Mucosa of rectum (tissue), 2 donors: ENCODE measurements at regions not wholly inside any gene's neighbourhood (a gene's known extent, or its start where the extent isn't known, plus 50 kb on each side); places are given as distances from the start of the nearest gene placed in this dataset.

Experiments used
- H3K27ac ChIP-seq, 2 donors: one replicate each; pipeline ENCODE4 v1.7.0; 2013; ENCODE audit warnings: inconsistent platforms in 2 of 2, low read depth in 2 of 2, low read length in 2 of 2
- H3K27me3 ChIP-seq, 2 donors: one replicate each; pipeline ENCODE4 v1.7.0; 2013; ENCODE audit warnings: low read length in 2 of 2; ENCODE audit not compliant: control insufficient read depth in 2 of 2, insufficient read depth in 2 of 2
- H3K36me3 ChIP-seq, 2 donors: one replicate each; pipeline ENCODE4 v1.7.0; 2013; ENCODE audit warnings: low read length in 2 of 2; ENCODE audit not compliant: control insufficient read depth in 2 of 2, insufficient read depth in 2 of 2
- H3K4me1 ChIP-seq, 2 donors: one replicate each; pipeline ENCODE4 v1.7.0; 2013; ENCODE audit warnings: low read length in 2 of 2, mild to moderate bottlenecking in 1 of 2; ENCODE audit not compliant: control insufficient read depth in 2 of 2, insufficient read depth in 2 of 2
- H3K4me3 ChIP-seq, 2 donors: one replicate each; pipeline ENCODE4 v1.7.0; 2013; ENCODE audit warnings: low read length in 2 of 2
- H3K9ac ChIP-seq, 2 donors: one replicate each; pipeline ENCODE4 v1.7.0; 2013; ENCODE audit warnings: low read length in 2 of 2, low read depth in 1 of 2, mild to moderate bottlenecking in 1 of 2
- H3K9me3 ChIP-seq, 2 donors: one replicate each; pipeline ENCODE4 v1.7.0; 2013; ENCODE audit warnings: low read length in 2 of 2; ENCODE audit not compliant: control insufficient read depth in 2 of 2
- donor health status: healthy.
- donor health status: Normal muscosa, but diverticular disease.

DNA sequence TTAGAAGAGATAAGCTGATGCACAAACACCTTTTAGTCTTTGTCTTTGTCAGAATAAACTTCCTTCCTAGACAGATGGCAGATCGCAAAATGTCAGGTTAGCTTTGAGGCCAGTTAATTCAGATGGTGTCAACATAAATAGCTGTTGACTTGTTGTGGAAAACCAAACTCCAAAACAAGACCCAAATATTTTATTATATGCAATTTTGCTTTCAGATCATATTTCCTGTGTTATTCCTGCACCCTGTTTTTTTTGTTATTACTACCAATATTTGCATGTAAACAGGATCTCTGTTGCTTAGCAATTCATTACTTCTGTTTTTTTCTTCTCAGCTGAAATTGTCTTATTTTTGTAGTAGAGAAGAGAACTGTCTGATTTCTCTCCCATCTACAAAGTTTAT, 316.0 kb downstream of the ETS1 start:
- Histone ChIP-seq H3K27me3 (no peaks in the 10 kb centered on the region), H3K27ac (no peak overlapping the region), H3K36me3 (no peaks in the 10 kb centered on the region), H3K4me3 (no peak overlapping the region), H3K9me3 (no peaks in the 10 kb centered on the region), H3K9ac (no peak overlapping the region), H3K4me1 (no peaks in the 10 kb centered on the region)

DNA sequence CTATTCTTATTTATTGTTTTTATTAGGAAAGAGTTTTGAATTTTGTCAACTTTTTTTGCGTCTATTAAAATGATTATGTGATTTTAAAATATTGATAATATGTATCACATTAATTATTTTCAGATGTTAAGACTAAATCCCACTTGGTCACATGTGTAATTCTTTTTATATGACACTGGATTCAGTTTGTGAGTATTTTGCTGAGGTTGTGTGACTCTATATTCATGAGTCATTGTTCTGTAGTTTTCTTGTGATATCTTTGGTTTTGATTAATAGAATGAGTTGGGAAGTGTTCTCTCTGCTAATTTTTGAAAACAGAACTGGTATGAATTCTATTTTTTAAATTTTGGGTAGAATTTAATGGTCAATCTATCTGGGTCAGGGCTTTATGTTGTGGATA, 317.9 kb downstream of the ETS1 start:
- no peak overlapping the region for H3K4me3 ChIP-seq
- H3K4me1 ChIP-seq: no peaks in the 10 kb centered on the region
- H3K27me3 ChIP-seq: no peaks in the 10 kb centered on the region
- no peaks in the 10 kb centered on the region for H3K36me3 ChIP-seq
- H3K9me3 ChIP-seq: no peaks in the 10 kb centered on the region
- H3K27ac ChIP-seq: no peak overlapping the region
- no peak overlapping the region for H3K9ac ChIP-seq

DNA sequence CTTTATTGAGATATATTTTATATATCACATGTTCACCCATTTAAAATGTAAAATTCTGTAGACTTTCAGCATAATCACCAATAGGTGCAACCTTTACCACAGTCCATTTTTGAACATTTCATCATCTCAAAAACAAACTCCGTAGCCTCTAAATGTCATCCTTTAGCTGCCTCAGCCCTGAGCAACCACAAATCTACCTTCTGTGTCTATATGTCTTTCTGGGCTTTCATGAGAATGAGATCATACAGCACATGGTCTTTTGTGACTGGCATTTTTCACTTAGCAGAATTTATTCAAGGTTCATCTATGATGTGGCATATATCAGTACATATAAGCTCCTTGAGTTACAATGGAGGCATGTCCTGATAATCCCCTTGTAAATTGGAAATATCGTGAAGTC, 320.5 kb downstream of the ETS1 start:
- H3K9me3 ChIP-seq: no peaks in the 10 kb centered on the region
- H3K9ac ChIP-seq: no peak overlapping the region
- no peaks in the 10 kb centered on the region for H3K36me3 ChIP-seq
- H3K27me3 ChIP-seq: no peaks in the 10 kb centered on the region
- H3K27ac ChIP-seq: no peak overlapping the region
- no peaks in the 10 kb centered on the region for H3K4me1 ChIP-seq
- H3K4me3 ChIP-seq: no peak overlapping the region

DNA sequence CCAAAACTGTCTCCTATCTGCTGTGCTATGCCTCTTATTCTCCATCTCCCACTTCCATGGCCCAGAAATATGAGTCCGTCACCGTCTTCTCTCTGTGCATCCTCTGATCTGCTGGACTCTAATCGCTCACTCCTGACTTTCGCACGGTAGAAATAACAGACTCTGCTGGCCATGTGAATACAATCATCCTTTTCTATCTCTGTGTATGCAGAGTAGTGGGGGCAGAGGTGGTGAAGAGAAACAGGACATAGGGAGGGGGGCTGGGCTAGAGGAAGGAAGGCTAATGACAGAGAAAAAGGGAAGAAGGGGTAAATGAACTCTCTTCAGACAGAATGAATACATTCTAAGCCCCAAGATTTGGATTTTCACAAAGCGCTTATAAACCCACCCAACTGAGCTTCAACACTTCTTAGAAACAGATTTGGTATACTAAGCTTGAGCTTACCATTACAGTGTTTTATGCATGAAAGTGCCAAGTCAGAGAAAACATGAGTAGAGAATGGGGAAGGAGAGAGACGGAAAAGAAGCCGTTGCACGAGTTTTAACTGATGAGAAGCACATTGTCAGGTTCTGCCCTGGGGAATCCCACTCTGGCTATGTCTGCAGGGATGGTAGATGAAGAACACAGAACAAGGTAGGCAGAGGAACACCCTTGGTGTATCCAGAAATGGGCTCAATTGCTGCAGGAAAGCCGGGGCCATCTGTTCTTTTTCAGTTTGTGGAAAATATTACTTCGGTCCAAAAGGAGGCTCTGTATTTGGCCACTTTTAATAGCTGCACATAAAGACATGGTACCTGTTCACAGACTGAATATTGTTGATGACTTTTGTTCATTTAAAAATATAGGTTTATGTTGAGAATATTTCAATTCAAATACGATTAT, 324.7 kb downstream of the ETS1 start:
- H3K9me3 ChIP-seq: no peaks in the 10 kb centered on the region

DNA sequence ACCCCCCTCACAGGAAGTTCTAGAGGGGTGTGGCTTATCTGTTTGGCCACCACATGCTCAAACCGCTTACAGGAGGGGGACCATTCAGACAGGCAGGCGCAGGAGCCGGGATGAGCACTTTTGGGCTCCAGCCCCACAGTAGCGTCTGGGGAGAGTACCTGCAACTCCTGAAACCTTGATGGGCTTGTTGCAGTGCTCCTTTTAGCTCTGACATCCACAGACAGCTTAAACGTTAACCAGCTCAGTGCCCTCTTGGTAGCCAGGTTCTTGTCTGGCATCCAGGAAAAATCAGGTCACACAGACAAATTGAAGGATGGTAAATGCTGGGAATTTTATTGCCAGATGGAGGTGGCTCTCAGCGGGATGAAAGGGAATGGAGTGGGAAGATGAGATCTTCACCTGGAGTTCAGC, 326.3 kb downstream of the ETS1 start:
- H3K36me3 ChIP-seq: no peaks in the 10 kb centered on the region
- no peaks in the 10 kb centered on the region for H3K9me3 ChIP-seq
- H3K27ac ChIP-seq: no peak overlapping the region
- H3K4me1 ChIP-seq: no peaks in the 10 kb centered on the region
- H3K9ac ChIP-seq: no peak overlapping the region
- no peak overlapping the region for H3K4me3 ChIP-seq
- no peaks in the 10 kb centered on the region for H3K27me3 ChIP-seq

More for the DNA sequence above, 324.7 kb downstream of the ETS1 start:
- no peaks in the 10 kb centered on the region for H3K4me1 ChIP-seq
- no peak overlapping the region for H3K9ac ChIP-seq
- no peak overlapping the region for H3K4me3 ChIP-seq
- H3K36me3 ChIP-seq: no peaks in the 10 kb centered on the region
- no peak overlapping the region for H3K27ac ChIP-seq
- no peaks in the 10 kb centered on the region for H3K27me3 ChIP-seq

DNA sequence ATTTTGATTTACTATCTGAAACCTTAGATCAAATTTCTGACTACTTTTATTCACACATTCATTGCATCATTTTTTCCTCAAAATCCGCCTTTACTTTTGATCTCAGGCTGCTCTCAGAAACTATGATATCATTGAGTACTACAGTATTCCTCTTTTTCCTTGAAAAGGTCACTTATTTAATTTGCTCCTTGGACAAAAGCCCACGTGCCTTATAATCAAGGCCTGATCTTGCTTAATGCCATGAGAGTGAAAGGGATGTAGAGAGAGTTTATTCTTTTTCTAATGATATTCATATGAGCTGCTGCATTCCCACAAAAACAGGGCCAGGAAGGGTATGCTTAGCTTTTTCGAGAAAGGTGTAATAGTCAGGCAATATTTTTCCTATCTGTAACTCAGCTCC, 327.0 kb downstream of the ETS1 start:
- Histone ChIP-seq H3K27me3 (no peaks in the 10 kb centered on the region), H3K27ac (no peak overlapping the region), H3K4me3 (no peak overlapping the region), H3K36me3 (no peaks in the 10 kb centered on the region), H3K4me1 (no peaks in the 10 kb centered on the region), H3K9me3 (no peaks in the 10 kb centered on the region), H3K9ac (no peak overlapping the region)

DNA sequence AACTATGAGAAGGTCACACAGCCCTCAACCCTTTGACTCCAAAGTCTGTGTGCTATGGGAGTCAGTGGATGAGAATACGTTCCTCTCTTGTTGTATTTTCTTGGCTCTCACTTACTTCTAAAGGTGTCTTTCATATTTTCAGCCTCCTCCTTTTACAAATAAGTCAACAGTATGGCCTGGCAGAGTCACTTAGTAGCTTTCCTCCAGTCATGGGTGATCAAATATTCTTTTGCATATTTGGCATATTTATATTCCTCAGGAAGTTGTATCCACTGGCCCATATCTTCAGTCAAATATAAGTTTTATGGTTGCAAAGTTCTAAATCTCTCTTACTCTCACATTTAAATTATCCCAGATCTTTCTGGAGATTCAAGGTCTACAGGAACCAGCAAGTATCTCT, 327.5 kb downstream of the ETS1 start:
- Histone ChIP-seq H3K4me1 (no peaks in the 10 kb centered on the region), H3K27ac (no peak overlapping the region), H3K9ac (no peak overlapping the region), H3K27me3 (no peaks in the 10 kb centered on the region), H3K9me3 (no peaks in the 10 kb centered on the region), H3K4me3 (no peak overlapping the region), H3K36me3 (no peaks in the 10 kb centered on the region)

DNA sequence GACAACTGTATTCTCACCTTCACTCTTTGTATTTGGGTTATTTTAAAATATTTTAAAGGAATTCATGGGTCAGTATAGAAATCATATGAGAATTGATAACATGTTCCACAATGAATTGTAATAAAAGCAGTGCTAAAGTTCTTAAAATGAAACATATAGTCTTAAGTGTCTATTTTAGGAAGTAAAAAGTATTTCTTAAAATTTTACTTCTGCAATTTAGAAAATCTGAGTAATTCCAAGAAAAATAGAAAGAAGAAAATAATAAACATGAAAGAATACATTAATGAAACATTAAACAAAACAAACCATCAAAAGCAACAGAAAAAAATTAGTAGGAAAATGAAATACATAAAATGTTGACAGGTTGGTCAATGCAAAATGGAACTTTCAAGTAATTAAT, 332.4 kb downstream of the ETS1 start:
- H3K9ac ChIP-seq: no peak overlapping the region
- no peaks in the 10 kb centered on the region for H3K4me1 ChIP-seq
- H3K9me3 ChIP-seq: no peaks in the 10 kb centered on the region
- H3K4me3 ChIP-seq: no peak overlapping the region
- no peaks in the 10 kb centered on the region for H3K27me3 ChIP-seq
- H3K27ac ChIP-seq: no peak overlapping the region
- no peaks in the 10 kb centered on the region for H3K36me3 ChIP-seq

DNA sequence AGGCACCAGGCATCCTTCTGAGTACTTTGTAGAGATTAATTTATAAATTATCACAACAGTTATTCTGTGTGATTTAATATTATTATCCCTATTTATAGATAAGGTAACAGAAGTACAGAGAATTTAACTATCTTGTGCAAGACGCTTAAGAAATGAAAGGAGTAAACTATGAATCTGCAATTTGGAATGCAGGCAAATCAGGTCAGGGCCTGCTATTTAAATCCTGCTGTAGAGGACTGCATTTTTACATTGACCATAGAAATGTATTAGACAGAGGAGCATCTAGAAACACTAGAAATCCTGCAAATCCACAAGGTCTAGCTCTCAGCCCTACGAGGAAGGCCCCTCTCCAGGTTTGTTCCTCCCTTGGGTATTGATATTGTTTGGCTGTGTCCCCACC, 336.2 kb downstream of the ETS1 start:
- Histone ChIP-seq H3K4me1 (no peaks in the 10 kb centered on the region), H3K27ac (no peak overlapping the region), H3K4me3 (no peak overlapping the region), H3K36me3 (no peaks in the 10 kb centered on the region), H3K27me3 (no peaks in the 10 kb centered on the region), H3K9ac (no peak overlapping the region), H3K9me3 (no peaks in the 10 kb centered on the region)

DNA sequence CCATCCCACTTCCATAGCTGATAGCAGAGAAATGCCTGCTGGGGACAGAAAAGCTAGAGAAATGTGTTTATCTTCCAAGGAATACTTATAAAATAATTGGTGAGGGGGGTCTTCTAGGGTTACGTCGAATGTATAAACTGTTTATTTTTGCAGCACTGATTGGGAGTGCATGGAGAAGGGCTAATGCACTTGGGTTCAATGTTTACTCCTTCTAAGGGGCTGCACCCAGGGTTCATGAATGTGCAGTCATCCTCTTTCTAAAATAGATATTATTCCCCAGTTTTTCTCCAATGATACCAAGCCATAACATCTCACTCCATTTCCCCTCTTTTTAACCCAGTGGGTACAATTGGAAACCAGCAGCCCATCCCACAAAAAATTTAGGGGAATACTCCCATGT, 336.9 kb downstream of the ETS1 start:
- no peaks in the 10 kb centered on the region for H3K27me3 ChIP-seq
- no peaks in the 10 kb centered on the region for H3K4me1 ChIP-seq
- no peaks in the 10 kb centered on the region for H3K36me3 ChIP-seq
- no peak overlapping the region for H3K4me3 ChIP-seq
- H3K9ac ChIP-seq: no peak overlapping the region
- H3K27ac ChIP-seq: no peak overlapping the region
- H3K9me3 ChIP-seq: no peaks in the 10 kb centered on the region
